SU-DHL-6 (cell line): ENCODE measurements at regions not wholly inside any gene's neighbourhood (a gene's known extent, or its start where the extent isn't known, plus 50 kb on each side); places are given as distances from the start of the nearest gene placed in this dataset.

Experiments used
- H2AFZ ChIP-seq: fragments of 200-600 bp; sonication (generic); 2 replicates; pipeline ENCODE4 v1.6.1; 2014; ENCODE audit warnings: low read depth, mild to moderate bottlenecking, moderate library complexity, mixed read lengths, antibody characterized with exemption, low read length; ENCODE audit not compliant: severe bottlenecking
- H3F3A ChIP-seq: fragments of 200-600 bp; shearing (Covaris generic); 2 replicates; pipeline ENCODE4 v1.6.0; 2016; ENCODE audit warnings: antibody characterized with exemption, mild to moderate bottlenecking; ENCODE audit not compliant: insufficient read depth
- H3K27ac ChIP-seq: fragments of 200-600 bp; sonication (generic); 2 replicates; pipeline ENCODE4 v1.5.1; 2016; ENCODE audit warnings: low read depth, mild to moderate bottlenecking, low read length, moderate library complexity, mixed read lengths
- H3K27me3 ChIP-seq: fragments of 200-600 bp; sonication (generic), shearing (Covaris generic); 2 replicates; pipeline ENCODE4 v1.6.0; 2014; ENCODE audit warnings: mild to moderate bottlenecking, low read length
- H3K36me3 ChIP-seq: fragments of 200-600 bp; sonication (generic); 2 replicates; pipeline ENCODE4 v1.6.1; 2014; ENCODE audit warnings: mild to moderate bottlenecking, low read length, mixed read lengths
- H3K4me2 ChIP-seq: fragments of 300-600, 200-600 bp; shearing (Covaris generic), sonication (generic); 2 replicates; pipeline ENCODE4 v1.6.0; 2014; ENCODE audit warnings: low read length, low read depth, mild to moderate bottlenecking; ENCODE audit not compliant: poor library complexity, severe bottlenecking
- H3K4me3 ChIP-seq: fragments of 200-600 bp; sonication (generic); 2 replicates; pipeline ENCODE4 v1.5.1; 2014; ENCODE audit warnings: antibody characterized with exemption, low read length, mild to moderate bottlenecking, mixed read lengths; ENCODE audit not compliant: insufficient read depth, poor library complexity, severe bottlenecking
- H3K79me2 ChIP-seq: fragments of 200-600 bp; sonication (generic); 2 replicates; pipeline ENCODE4 v1.6.1; 2014; ENCODE audit warnings: mild to moderate bottlenecking, low read length, moderate library complexity; ENCODE audit not compliant: insufficient read depth
- H3K9ac ChIP-seq: fragments of 200-600 bp; sonication (generic); 2 replicates; pipeline ENCODE4 v1.7.0; 2014; ENCODE audit warnings: mild to moderate bottlenecking, low read length
- H3K9me2 ChIP-seq: fragments of 200-600 bp; sonication (generic); replicated peaks from 2 replicates; pipeline ENCODE4 v1.6.1; 2014; ENCODE audit warnings: low read length; ENCODE audit not compliant: insufficient read depth
- H3K9me3 ChIP-seq: fragments of 200-600 bp; sonication (generic); 2 replicates; pipeline ENCODE4 v1.6.1; 2014; ENCODE audit warnings: low read length, mixed read lengths; ENCODE audit not compliant: insufficient read depth
- H4K20me1 ChIP-seq: fragments of 200-600 bp; sonication (generic); 2 replicates; pipeline ENCODE4 v1.6.1; 2014; ENCODE audit warnings: low read depth, mild to moderate bottlenecking, antibody characterized with exemption, low read length, moderate library complexity, mixed read lengths
- EZH2phosphoT487 ChIP-seq: fragments of 200-600 bp; sonication (generic), shearing (Covaris generic); conservative IDR thresholded peaks from 2 replicates; pipeline ENCODE4 v1.6.1; 2018; ENCODE audit warnings: mild to moderate bottlenecking, antibody characterized with exemption, low read length, moderate library complexity, mixed read lengths
- TF ChIP-seq, protein P1 (sequence below): fragments of 200-600 bp; sonication (generic); IDR thresholded peaks from one replicate; pipeline ENCODE4 v1.5.1; 2017; ENCODE audit warnings: antibody characterized with exemption, mild to moderate bottlenecking, low read length, moderate library complexity; ENCODE audit not compliant: insufficient read depth, poor library complexity, severe bottlenecking

DNA sequence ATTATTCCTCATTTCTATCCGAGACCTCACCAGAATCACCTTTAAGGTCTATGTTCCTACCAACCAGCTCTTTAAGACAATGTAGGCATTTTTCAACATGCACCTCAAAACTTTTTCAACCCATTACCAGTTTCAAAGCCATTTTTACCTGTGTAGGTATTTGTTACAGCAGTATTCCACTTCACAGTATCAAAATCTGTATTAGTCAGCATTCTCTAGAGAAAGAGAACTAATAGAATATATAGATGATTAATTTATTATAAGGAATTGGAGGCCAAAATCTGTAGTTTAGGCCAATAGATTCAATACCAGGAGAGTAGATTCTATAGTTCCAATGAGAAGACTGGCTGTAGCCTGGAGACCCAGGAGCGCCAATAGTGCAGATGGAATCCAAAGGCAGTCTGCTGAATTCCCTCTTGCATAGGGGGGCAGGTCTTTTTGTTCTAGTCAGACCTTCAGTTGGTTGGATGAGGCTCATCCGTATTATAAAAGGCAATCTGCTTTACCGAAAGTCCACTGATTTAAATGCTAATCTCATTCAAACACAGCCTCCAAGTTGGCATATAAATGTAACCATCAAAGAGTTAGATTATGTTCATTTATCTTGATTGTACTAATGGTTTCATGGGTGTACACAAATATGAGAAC is 151.6 kb upstream of the SYT1 start:
- no peaks in the 10 kb centered on the region for H3K79me2 ChIP-seq
- H3K36me3 ChIP-seq = no peaks in the 10 kb centered on the region
- H2AFZ ChIP-seq = no peak overlapping the region

DNA sequence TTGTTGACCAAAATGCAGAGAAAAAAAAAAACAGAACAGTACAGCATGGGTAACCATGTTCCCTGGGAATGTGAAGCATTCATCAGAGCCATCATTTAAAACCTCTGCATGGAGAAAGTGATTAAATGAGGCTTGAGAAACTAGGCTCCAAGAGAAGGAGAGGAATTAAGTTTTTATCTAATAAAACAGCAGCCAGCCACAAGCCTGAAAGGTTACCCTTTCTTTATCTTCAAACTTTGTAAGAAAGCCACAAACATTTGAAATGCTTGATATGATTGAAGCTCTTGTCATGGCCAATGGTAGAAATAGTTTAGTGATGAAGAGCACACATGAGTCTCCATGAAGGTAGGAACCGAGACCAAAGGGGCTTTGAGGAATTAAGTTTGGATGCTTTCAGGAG is 144.9 kb upstream of the SYT1 start:
- H3K27ac ChIP-seq = no peak overlapping the region
- no peaks in the 10 kb centered on the region for H4K20me1 ChIP-seq
- H3K9me2 ChIP-seq = no peaks in the 10 kb centered on the region
- H3F3A ChIP-seq = no peaks in the 10 kb centered on the region
- no peaks in the 10 kb centered on the region for H3K9me3 ChIP-seq
- H3K36me3 ChIP-seq = no peaks in the 10 kb centered on the region
- TF ChIP-seq, protein P1, sequence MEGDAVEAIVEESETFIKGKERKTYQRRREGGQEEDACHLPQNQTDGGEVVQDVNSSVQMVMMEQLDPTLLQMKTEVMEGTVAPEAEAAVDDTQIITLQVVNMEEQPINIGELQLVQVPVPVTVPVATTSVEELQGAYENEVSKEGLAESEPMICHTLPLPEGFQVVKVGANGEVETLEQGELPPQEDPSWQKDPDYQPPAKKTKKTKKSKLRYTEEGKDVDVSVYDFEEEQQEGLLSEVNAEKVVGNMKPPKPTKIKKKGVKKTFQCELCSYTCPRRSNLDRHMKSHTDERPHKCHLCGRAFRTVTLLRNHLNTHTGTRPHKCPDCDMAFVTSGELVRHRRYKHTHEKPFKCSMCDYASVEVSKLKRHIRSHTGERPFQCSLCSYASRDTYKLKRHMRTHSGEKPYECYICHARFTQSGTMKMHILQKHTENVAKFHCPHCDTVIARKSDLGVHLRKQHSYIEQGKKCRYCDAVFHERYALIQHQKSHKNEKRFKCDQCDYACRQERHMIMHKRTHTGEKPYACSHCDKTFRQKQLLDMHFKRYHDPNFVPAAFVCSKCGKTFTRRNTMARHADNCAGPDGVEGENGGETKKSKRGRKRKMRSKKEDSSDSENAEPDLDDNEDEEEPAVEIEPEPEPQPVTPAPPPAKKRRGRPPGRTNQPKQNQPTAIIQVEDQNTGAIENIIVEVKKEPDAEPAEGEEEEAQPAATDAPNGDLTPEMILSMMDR = no peak
- TF ChIP-seq EZH2phosphoT487 = no peak
- H3K9ac ChIP-seq = no peak overlapping the region
- no peaks in the 10 kb centered on the region for H3K79me2 ChIP-seq
- no peaks in the 10 kb centered on the region for H3K27me3 ChIP-seq
- H3K4me3 ChIP-seq = no peak overlapping the region
- no peak overlapping the region for H3K4me2 ChIP-seq
- no peak overlapping the region for H2AFZ ChIP-seq

More for the DNA sequence above, 151.6 kb upstream of the SYT1 start:
- H3F3A ChIP-seq = no peaks in the 10 kb centered on the region
- no peaks in the 10 kb centered on the region for H4K20me1 ChIP-seq
- H3K9me2 ChIP-seq = no peaks in the 10 kb centered on the region
- no peak overlapping the region for H3K4me2 ChIP-seq
- H3K9ac ChIP-seq = no peak overlapping the region
- no peaks in the 10 kb centered on the region for H3K27me3 ChIP-seq
- H3K9me3 ChIP-seq = no peaks in the 10 kb centered on the region
- TF ChIP-seq EZH2phosphoT487 = no peak
- TF ChIP-seq, protein P1 = no peak
- no peak overlapping the region for H3K27ac ChIP-seq
- H3K4me3 ChIP-seq = no peak overlapping the region

DNA sequence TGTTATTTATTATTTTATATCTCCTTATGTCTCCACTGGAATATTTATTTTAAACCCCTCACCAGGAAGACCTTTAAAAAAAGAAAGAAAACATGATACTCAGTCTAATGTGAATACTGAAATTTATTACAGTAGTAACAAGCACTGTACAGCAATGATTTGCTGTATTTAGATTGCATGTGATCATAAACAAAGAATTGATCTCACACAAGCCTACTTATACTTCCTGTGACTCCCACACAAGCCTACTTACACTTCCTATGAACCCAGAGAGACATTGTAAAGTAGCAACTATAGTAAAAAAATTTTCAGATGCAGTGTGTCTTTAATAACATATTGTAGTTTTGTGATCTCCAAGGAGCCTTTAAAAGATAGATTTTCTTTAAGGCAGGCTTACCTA is 142.7 kb upstream of the SYT1 start:
- no peaks in the 10 kb centered on the region for H3K36me3 ChIP-seq
- no peaks in the 10 kb centered on the region for H3K27me3 ChIP-seq
- H3K9me2 ChIP-seq = no peaks in the 10 kb centered on the region
- H3K9me3 ChIP-seq = no peaks in the 10 kb centered on the region
- H4K20me1 ChIP-seq = no peaks in the 10 kb centered on the region
- no peak overlapping the region for H3K27ac ChIP-seq
- TF ChIP-seq EZH2phosphoT487 = no peak
- TF ChIP-seq, protein P1 = no peak
- no peaks in the 10 kb centered on the region for H3K79me2 ChIP-seq
- no peak overlapping the region for H3K4me2 ChIP-seq
- no peak overlapping the region for H3K9ac ChIP-seq
- no peak overlapping the region for H3K4me3 ChIP-seq
- no peaks in the 10 kb centered on the region for H3F3A ChIP-seq
- no peak overlapping the region for H2AFZ ChIP-seq
